Stimulated activated CD4-positive, alpha-beta T cell treated with anti-CD3 and anti-CD28 coated beads, TNF-alpha, amount 100 ng/mL, for 24 hours (primary cell): ENCODE measurements at regions not wholly inside any gene's neighbourhood (a gene's known extent, or its start where the extent isn't known, plus 50 kb on each side); places are given as distances from the start of the nearest gene placed in this dataset.

ENCODE experiments used
- DNase-seq, 3 experiments: peaks; one replicate each; pipeline ENCODE4 v3.0.0-alpha.2; 2020; ENCODE audit warnings: low read depth in 3 of 3

DNA sequence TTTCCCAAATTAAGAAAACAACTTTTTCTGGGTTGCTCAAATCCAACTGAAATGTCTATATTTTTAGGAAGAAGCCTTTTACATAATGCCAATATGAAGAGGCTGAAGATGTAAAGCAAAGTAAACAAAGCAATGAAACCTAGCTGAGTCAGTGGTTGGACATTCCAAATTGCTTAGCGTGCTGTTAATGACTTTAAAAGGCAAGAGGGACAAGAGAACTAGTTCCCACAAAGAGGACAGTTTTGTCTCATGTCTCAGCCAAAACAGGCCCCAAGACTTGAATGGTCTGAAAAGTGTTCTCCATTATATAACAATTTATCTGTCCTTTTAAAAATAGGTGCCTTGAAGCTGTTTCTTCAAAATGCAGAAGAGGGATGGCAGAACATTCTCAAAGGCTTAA, 407.0 kb downstream of the ENC1 start:
- no peak for DNase-seq

DNA sequence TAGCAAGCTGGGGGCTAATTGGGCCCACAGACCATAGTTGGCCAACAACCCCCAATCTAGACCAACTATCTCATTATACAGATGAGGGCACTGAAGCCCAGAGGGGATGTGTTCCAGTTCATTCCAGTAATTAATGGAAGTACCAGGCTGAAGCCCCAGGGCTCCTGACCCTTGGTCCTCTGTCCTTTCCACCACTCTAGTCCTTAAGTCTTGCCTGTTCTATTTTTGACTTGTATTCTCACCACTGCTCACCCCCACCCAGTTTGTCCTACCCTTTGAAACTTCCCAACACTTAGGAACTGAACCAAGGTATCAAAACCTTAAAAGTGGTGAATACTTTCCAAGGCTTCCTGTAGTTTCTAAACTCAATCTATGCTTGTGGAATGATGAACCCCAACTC, 407.4 kb downstream of the ENC1 start:
- no peak for DNase-seq

DNA sequence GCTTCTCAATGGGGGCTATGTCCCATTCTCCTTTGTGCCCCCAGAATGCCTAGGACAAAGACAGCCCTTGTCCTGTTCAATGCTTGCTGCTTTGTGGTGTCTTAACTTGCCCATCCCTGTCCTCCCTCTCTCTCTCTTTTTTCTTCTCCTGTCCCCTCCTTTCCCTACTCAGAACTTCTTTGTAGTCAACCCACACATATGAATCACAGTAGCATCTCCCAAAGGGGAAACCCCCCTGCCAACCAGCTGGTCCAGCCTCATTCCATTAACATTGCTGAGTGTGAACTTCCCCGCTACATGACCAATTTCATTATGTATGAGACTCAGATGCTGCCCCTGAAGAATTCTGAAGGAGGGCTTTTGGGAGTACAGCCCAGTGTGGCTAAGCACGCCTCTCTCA, 408.3 kb downstream of the ENC1 start:
- DNase-seq, result peak in 1 of 3 experiments; percentile 9

DNA sequence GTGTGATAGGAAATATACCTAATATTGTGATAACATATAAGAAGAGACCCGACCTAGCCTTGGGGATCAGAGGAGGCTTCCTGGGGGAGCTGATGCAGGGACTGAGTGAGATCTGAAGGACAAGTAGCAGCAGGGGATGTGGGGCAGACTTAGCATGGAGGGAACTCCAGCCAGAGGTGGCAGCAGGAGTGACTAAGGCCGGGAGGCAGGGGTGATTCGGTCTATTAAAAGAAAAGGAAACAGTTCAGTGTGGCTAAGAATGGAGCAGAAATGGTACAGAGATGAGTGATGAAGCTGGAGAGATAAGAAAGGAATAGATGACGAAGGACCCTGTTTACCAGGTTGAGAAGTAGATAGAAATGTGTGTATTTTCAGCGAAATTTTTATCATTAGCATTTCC, 408.8 kb downstream of the ENC1 start:
- DNase-seq, result no peak

DNA sequence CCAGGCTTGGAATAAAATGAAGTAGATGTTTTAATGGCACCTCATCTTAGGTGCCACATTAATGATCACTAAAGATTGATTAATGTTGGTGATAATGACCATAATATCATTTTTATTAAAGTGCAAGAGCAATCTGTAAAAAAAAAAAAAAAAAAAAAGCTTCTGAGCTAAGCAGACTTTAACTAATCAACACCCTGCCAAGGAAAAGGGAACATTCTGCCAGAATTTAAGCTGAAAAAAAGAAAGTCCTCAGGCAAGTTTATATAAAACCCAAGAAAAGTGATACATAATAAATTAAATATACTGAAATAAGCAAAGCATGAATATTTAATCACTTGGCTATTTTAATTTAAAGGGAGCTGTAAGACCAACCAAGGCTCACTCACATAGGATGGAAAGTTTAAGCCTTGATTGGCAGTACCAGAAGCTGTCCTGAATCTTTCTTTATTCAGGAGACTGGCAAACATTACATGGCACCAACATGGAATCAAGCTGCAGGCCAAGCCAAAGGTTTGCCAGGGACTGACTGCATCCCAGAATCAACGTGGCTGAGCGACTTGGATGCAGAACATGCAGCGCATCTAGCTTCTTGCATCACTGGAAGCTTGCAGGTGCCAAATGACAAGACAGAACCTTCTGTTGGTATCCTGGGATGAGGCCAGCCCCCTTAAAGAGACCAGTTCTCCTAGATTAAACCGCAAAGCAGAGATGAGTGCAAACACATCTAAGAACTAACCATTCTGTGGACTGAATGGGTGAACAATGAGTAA, 413.6 kb downstream of the ENC1 start:
- no peak for DNase-seq

DNA sequence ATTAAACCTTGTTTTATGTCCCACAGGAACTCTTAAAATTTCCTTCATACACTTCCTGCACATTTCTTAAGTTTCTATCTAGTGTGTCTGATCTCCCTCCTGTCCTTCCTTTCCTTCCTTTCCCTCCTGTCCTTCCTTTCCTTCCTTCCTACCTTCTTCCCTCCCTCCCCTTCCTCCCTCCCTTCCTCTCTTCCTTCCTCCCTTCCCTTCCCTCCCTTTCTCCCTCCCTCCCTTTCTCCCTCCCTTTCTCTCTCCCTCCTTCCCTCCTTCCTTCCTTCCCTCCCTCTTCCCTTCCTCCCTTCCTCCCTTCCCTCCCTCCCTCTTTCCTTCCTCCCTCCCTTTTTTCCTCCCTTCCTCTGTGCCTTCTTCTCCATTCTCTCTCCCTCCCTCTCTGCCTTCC, 414.9 kb downstream of the ENC1 start:
- no peak for DNase-seq

DNA sequence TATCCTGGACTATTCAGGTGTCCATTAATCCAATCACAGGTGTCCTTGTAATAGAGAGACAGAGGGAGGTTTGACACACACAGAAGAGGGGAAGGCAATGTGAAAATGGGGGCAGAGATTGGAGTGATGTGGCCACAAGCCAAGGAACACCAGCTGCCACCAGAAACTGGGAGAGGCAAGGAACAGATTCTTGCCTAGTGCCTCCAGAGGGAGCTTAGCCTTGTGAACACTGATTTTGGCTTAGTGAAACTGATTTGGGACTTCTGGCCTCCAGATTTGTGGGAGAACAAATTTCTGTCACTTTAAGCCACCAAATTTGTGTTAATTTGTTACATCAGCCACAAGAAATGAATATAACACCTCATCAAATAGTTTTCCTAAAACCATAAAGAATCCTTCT, 416.2 kb downstream of the ENC1 start:
- DNase-seq, result no peak

DNA sequence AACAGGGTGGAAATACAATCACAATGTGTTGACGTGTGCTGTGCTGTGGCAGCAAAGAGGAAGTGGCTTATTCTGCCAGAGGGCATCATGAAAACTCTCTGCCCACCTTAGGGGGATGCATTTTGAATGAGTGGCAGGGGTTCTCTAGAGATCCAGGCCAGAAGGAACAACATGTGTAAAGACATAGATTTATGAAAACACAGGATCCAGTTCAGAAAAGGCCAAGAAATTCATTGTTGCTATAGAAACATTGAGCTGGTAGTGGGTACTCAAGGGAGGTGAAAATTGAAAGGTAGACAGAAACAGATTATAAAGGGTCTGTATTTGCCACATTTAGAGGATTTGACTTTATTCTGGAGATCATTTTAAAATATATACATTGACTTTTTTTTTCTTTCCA, 417.7 kb downstream of the ENC1 start:
- DNase-seq, result no peak

DNA sequence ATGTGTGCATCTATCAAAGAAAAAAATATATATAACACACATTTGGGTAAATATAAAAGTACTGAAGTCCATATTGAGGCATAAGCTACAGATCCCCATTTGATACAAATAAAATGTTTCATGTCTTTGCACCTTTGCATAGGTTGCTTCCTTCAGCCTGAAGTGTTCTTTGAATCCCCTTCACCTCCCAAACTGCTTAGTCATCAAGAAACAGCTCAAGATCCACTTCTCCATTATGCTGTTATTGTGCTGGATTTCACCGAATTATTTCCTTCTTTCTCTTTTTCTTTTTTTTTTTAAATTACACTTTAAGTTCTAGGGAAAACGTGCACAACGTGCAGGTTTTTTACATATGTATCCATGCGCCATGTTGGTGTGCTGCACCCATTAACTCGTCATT, 419.1 kb downstream of the ENC1 start:
- DNase-seq, result no peak

DNA sequence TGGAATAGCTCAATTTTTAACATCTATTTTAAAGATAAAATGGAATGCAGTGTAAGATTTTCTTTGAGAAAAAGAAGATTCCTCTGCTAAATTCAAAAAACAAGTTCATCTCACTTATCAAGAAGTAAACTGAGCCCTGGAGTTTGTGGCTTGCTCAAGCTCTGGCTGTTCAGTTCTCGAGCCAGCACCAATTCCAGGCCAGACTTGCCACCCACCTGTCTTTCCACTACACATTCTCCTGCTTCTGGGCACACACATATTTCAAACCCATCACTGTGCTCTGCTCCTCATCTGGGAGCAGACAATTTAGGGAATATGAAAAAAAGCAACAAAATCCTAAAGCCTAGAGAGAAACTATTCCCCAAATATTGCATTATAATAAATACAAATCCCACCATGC, 424.5 kb downstream of the ENC1 start:
- no peak for DNase-seq

DNA sequence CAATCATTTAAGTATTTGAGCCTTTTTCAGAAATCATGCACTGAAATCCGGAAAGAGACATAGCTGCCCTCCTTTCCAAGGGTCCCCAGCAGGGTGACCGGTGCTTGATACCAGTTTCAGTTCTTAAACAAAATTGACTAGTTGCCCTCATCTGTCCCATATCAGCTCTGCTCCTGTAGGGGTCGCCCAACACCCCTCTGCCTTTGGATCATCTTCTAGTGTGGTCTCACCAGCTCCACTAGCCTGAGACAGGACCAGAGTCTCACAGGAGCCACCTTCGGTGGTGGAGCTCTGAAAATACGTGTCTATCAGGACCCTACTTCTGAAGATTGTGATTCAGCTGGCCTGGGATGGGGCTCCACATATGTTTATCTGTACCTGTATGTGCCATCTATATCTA, 428.2 kb downstream of the ENC1 start:
- no peak for DNase-seq

DNA sequence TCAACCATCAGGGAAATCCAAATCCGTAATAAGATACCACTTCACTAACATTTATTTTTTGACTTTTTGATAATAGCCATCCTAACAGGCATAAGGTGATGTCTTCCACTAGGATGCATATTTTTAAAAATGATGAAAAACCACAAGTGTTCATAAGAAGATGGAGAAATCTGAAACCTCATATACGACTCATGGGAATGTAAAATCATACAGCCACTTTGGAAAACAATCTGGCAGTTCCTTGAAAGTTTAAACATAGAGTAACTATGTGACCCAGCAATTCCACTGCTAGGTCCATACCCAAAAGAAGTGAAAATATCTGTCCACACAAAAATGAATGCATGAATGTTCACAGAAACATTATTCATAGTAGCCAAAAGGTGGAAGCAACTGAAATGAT, 431.0 kb downstream of the ENC1 start:
- no peak for DNase-seq

DNA sequence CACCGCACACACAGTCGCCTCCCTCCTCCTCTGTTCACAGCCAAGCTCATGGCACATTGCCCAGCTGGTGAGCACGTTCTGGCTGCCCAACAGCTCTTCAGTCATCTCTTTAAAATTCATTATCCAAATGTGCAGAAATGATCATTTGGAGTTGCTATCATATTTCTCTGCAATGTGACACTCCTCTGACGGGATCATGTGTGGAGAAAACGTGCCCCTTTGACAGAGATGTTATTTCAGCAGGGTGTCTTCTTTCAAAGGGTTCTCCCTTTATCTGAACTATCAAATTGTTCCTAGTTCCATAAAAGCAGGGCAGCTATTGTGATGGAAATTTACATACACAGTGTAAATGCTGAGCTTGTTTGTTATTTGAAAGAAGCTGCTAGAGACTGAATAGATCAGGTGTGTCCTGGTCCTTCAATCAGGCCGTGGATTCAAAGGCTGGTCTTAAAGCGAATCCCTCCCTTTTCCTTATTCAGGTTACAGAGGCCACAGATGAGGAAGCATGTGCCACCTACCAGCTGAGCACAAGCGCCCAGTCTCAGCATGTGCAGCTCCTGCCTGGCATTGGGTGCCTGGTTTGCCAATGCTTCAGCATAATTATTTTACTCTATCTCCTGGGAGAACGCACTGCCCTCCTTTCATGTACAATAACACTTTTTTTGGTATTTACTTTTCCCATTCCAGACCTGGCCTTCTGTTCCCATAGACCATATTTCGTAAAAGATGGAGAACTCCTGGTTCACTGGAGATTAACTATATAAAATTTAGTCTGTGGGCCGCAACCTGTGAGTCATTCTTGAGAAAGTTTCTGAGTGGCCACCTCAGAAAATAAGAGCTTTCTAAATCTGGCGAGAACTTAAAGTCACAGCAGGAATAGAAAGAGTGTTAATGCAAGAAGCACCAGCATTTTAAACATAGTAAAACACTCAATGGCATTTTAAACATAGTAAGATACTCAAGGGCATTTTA, 433.7 kb downstream of the ENC1 start:
- DNase-seq, result no peak

DNA sequence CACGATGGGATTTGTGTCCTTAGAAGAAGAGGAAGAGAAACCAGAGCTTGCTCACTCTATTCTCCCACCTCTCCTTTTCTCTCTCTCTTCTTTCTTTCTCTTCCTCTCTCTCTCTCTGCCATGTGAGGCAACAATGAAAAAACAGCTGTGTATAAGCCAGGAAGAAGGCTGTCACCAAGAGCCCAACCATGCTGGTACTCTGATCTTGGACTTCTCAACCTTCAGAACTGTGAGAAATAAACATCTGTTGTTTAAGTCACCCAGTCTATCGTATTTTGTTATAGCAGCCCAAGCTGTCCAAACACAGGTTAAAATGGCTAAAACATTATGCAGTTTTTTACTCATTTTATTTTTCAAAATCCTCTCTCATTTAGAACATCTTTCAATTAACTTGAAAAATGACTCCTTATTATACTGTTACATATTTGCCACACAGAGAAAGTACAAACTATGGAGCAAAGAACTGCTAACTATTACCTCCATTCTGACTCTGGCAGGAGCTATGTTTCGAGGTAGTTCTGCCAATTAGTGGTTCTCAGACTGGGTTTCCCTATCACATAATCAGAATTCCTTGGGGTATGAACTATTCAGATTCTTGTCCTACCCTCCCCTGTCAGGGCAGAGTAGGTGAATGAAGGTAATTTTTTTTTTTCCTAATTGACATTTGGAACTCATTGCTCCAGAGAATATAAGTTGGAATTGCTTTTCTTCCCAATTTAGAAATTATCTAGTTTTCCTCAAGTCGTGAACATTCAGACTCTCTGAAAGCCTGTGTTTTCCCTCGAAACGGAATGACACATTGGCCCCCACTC, 434.6 kb downstream of the ENC1 start:
- DNase-seq, result no peak

DNA sequence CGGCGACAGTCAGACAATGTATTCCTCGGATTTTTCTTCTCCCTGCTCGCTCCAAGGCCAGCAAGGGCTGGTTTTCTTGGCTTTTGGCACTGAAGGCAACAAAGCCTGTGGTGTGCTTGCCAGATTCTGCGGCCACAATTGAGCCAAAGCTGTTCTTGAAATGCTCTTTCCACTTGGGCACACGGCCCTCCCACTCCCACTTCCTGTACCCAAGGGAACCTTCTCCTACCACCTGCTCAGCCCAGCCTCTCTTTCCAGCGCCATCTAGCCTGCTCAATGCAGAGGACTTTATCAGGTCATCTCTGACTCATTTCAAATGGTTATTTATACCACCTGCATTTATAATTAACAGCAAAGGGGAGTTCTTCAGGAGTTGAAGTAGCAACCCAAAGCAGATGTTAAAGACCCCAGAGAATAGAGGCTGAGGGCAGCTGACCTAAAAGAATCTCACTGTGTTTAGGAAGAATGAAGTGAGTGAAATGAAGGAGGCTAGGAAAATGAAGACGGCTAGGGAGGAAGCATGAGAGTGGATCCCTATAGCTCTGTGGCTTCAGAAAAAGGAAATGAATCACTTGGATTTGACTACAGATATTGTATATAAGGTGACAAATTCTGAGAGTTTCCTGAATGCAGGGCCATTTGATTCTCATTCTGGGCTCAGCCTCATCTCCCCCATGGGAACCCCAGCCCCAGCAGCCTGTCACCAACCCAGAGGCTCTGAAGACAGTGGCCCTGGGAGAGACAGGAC, 439.0 kb downstream of the ENC1 start:
- DNase-seq, result no peak

DNA sequence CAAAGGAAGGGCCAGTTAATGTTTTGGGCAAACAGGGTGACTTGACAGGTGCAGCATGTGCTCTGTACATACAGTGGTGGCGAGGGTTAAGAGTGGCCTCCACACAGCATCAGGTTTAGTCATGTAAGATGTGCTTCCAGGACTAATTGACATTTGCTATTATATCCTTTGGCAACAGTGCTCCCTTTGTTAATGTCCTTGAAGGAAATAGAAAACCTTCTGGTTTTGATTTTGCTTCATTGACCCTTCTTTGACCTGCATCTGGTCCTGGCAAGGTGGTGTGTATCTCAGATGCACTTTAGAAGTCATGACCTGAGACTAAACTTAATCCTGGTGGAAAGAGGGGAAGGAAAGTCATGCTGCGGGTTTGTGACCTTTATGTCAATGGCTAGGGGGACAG, 440.0 kb downstream of the ENC1 start:
- no peak for DNase-seq

DNA sequence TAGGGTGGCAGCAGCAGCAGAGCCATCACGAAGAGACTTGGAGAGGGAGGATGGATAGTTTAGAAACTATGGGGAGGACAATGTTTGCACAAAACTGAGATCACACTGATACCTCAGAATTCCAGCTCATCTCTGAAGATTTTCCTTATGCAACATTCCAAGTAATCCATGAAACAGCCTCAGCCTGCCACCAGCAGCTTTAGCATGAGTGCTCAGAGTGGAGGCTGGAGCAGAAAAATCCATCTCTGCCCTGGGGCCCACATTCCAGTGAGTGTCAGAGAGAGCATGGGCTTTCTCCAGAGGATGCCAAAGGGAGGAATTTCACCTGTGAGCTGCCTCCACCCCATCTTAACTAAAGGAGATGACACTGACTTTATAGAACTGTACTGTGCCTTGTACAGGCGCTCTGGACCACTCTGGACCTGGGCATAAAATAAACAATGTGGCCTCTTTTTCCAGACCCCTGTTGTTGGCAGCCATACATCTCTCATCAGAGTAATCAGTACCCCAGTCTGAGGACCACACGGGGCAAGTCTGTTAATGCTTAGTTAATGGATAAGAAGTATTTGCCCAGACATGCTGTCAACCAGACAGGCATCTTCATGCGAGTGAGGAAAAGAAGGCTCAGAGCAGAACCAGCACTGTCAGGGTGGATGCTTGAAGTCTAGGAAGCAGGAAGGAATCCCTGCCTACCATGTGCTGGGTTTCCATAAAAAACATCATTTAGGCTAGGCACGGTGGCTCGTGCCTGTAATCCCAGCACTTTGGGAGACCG, 440.9 kb downstream of the ENC1 start:
- DNase-seq, result no peak

DNA sequence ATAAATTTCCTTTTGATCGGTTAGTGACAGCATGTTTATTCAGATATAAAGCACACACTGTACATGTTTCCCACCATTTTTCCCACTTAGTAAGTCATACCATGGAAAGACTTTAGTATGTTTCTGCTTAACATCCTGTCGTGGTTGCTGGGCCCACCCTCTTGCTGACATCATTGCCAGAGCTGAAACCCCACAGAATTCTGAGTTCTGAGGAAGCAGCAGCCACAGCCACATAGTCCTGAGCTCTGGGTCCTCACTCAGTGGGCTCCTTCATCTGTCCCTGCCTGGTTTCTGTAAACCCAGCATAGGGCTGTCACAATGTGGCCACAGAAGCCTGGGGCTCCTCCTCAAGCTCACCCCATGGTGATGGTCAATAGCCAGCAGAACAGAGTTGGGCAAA, 441.5 kb downstream of the ENC1 start:
- no peak for DNase-seq

DNA sequence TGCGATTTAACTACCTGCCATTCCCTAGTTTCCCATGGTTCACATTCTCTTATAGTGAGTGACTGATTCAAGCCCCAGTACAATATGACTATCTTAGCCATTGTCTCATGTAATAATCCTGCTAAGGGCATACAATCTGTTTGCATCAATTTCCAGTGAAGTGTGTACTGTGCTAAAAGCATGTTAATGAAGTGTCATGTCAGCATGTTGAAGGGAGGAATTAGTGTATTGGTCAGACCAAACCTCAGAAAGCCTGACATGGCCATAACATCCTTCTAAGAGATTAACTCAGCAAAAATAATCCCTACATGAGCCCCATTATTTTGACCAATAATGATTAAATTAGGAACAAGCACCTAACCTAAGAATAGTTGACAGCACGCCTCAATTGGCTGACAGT, 442.4 kb downstream of the ENC1 start:
- no peak for DNase-seq

DNA sequence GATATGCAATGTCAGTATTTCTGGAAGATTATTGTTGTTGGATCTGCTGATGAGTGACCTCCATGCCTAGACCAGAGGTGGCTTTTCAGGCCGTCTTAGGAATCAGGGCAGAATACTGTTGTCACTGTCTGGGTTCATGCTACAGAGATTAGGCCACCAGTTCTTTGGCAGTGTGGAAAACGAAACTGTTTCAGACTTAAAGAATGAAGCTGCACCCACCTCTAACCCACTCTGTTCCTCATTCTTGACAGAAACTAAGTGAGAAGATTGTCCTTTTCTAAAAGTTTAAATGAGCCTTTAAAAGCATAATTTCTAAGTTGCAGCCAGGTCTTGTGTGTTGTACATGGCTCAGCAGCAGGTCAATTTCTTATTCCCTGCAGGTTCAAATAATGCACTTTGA, 444.3 kb downstream of the ENC1 start:
- no peak for DNase-seq

DNA sequence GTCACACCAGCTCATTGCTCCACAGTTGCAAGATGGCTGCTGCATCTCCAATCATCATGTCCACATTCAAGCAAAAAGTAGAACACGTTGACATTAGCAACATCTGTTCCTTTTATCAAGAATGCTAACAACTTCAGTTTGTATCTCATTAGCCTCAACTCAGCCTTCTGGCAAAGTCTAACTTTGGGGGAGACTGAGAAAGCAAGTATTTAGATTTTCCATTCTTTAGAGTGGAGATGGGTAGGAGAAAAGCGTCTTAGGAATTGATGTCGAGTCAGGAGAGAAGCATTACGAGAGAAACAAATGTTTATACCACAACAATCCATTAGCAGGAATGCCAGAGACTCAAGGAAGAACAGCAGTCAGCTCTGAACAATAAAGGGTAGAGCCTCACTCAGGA, 446.3 kb downstream of the ENC1 start:
- DNase-seq, result no peak
